Transverse colon (tissue), 4 donors: ENCODE measurements at regions not wholly inside any gene's neighbourhood (a gene's known extent, or its start where the extent isn't known, plus 50 kb on each side); places are given as distances from the start of the nearest gene placed in this dataset.

Source experiments
- DNase-seq: peaks from one replicate; pipeline ENCODE4 v3.0.0-alpha.2; 2019
- H3K27ac ChIP-seq, 4 donors: fragments of 200-600 bp; sonication (generic); 2 replicates each; pipeline ENCODE4 v1.5.1; 2016 to 2018; ENCODE audit warnings: inconsistent platforms in 4 of 4
- H3K27me3 ChIP-seq: fragments of 200-600 bp; sonication (generic); 2 replicates; pipeline ENCODE4 v1.5.1; 2017; ENCODE audit warnings: inconsistent platforms
- H3K36me3 ChIP-seq, 4 donors: fragments of 200-600 bp; sonication (generic); 2 replicates each; pipeline ENCODE4 v1.5.1; 2017 to 2019; ENCODE audit warnings: inconsistent platforms in 4 of 4
- H3K4me1 ChIP-seq, 4 donors: fragments of 200-600 bp; sonication (generic); 2 replicates each; pipeline ENCODE4 v1.5.1; 2017 to 2020; ENCODE audit warnings: inconsistent platforms in 4 of 4
- H3K4me3 ChIP-seq, 4 donors: fragments of 200-600 bp; sonication (generic); 1 replicate in 1 of 4; 2 replicates in 3 of 4; pipeline versions ENCODE4 v1.5.1 to v1.6.1; 2017 to 2019; ENCODE audit warnings: inconsistent platforms in 4 of 4
- H3K9me3 ChIP-seq, 2 donors: fragments of 200-600 bp; sonication (generic); 2 replicates each; pipeline ENCODE4 v1.5.1; 2017 to 2019; ENCODE audit warnings: inconsistent platforms in 2 of 2
- EP300 ChIP-seq: sonication (generic); formaldehyde crosslinking; IDR thresholded peaks from one replicate; pipeline ENCODE4 v1.6.1; 2017; ENCODE audit warnings: antibody characterized with exemption, low read depth
- POLR2A ChIP-seq: fragments of 450-650 bp; IDR thresholded peaks from one replicate; pipeline ENCODE4 v1.6.1; 2016; ENCODE audit warnings: antibody characterized with exemption, mild to moderate bottlenecking, moderate library complexity
- POLR2AphosphoS5 ChIP-seq, 3 donors: sonication (generic); formaldehyde crosslinking; IDR thresholded peaks; one replicate each; pipeline ENCODE4 v1.6.1; 2016; ENCODE audit warnings: antibody characterized with exemption in 3 of 3
- WGBS, 2 donors: methylation state at CpG; one replicate each; pipeline ENCODE4 v1.1.5; 2018; ENCODE audit warnings: low coverage in 1 of 2; 5-methylcytosine and 5-hydroxymethylcytosine counted together
- in situ Hi-C, 4 donors: fragments of 200-750 bp; cut with MboI; loops; one replicate each; pipeline versions ENCODE4 v1.15.0 to v1.15.1; 2017; ENCODE audit warnings: low sequenced_read_pairs in 3 of 4, low pct_ligation_motif_present in 1 of 4, low pct_unique_long_range_greater_than_20kb in 1 of 4
- intact Hi-C: fragments of 100-400 bp; cut with DNase I; formaldehyde crosslinking; loops from one replicate; pipeline ENCODE4 v1.15.1; 2023; ENCODE audit warnings: low total_unique reads
- TF ChIP-seq, protein P1 (sequence below), 5 experiments: fragments of 200-600 bp in 3 of 5; fragments of 450-650 bp in 2 of 5; sonication (generic) in 3 of 5; IDR thresholded peaks; 1 replicate in 2 of 5; 2 replicates in 3 of 5; pipeline ENCODE4 v1.5.1; 2016 to 2017; ENCODE audit warnings: antibody characterized with exemption in 5 of 5, inconsistent platforms in 3 of 5, mild to moderate bottlenecking in 2 of 5, moderate library complexity in 1 of 5

DNA sequence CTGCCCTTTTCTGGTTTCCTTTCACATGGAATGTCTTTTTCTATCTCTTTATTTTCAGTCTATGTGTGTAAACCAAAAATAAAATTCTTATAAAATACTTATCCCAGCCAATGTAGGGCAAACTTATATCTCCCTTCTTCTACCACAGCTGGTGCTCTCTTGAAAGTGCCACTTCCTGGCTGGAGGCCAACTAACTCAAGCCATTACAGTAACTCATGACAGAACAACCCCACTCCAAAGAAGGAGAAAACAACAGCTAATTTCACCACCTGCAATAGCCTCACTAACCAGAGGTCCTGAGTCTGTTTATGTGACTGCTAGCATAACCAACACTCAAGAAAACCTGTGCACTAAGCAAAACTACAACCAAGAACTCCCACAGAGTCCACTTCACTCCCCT is 74.9 kb upstream of the DBX1 start:
- H3K27ac ChIP-seq = no peak overlapping the region
- H3K4me1 ChIP-seq = peaks cover 0 to 8% (median 0%) of the 10 kb centered on the region in 4 donors
- peaks cover 5 to 7% of the 10 kb centered on the region in 2 donors for H3K9me3 ChIP-seq
- intact Hi-C loops (no loop called here), in situ Hi-C loops (no loop called here)
- TF ChIP-seq POLR2AphosphoS5 (IDR thresholded peaks at IDR 0.05) = no peak
- no peak for TF ChIP-seq EP300
- TF ChIP-seq POLR2A = no peak
- TF ChIP-seq, protein P1, sequence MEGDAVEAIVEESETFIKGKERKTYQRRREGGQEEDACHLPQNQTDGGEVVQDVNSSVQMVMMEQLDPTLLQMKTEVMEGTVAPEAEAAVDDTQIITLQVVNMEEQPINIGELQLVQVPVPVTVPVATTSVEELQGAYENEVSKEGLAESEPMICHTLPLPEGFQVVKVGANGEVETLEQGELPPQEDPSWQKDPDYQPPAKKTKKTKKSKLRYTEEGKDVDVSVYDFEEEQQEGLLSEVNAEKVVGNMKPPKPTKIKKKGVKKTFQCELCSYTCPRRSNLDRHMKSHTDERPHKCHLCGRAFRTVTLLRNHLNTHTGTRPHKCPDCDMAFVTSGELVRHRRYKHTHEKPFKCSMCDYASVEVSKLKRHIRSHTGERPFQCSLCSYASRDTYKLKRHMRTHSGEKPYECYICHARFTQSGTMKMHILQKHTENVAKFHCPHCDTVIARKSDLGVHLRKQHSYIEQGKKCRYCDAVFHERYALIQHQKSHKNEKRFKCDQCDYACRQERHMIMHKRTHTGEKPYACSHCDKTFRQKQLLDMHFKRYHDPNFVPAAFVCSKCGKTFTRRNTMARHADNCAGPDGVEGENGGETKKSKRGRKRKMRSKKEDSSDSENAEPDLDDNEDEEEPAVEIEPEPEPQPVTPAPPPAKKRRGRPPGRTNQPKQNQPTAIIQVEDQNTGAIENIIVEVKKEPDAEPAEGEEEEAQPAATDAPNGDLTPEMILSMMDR (IDR thresholded peaks at IDR 0.05) = no peak
- H3K4me3 ChIP-seq = no peak overlapping the region
- no peak for DNase-seq
- no peaks in the 10 kb centered on the region for H3K36me3 ChIP-seq
- H3K27me3 ChIP-seq = no peaks in the 10 kb centered on the region

DNA sequence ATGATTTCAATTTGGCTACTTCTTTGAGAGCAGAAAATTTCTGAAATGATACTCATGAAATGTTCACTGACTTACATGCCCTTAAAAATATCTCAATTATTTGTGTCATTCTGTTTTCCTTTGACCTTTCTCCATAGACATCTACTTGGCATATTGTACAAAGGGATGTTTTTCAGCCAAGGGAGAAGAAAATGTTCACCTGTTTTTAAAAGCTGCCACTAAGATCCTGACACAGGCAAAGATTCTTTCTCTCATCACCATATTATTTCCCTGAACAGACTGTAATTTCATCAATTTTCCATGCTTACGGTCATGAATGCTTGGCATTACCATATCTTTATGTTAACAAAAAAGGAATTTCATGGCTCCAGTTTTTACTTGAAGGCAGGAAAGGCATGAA is 67.4 kb upstream of the DBX1 start:
- Histone ChIP-seq H3K27ac (no peak overlapping the region), H3K36me3 (no peaks in the 10 kb centered on the region), H3K27me3 (no peaks in the 10 kb centered on the region), H3K4me3 (no peak overlapping the region), H3K4me1 (no peaks in the 10 kb centered on the region), H3K9me3 (peaks cover 7 to 9% of the 10 kb centered on the region in 2 donors)
- TF ChIP-seq POLR2A = no peak
- no peak for TF ChIP-seq POLR2AphosphoS5 (IDR thresholded peaks at IDR 0.05)
- TF ChIP-seq, protein P1 (IDR thresholded peaks at IDR 0.05) = no peak
- TF ChIP-seq EP300 = no peak
- intact Hi-C loops = no loop called here
- 97 to 100% methylated on average over 1 of the region's 1 CpG for WGBS, 2 donors
- in situ Hi-C loops = no loop called here
- DNase-seq = no peak

- no peak overlapping the region for H3K27ac ChIP-seq
- TF ChIP-seq POLR2AphosphoS5 (IDR thresholded peaks at IDR 0.05) (no peak), POLR2A (no peak), EP300 (no peak)
- TF ChIP-seq, protein P1 (IDR thresholded peaks at IDR 0.05) = no peak
- H3K4me3 ChIP-seq = no peak overlapping the region
- in situ Hi-C loops = no loop called here
- H3K4me1 ChIP-seq = no peaks in the 10 kb centered on the region
- no peaks in the 10 kb centered on the region for H3K27me3 ChIP-seq
- peaks cover 7 to 9% of the 10 kb centered on the region in 2 donors for H3K9me3 ChIP-seq
- no peaks in the 10 kb centered on the region for H3K36me3 ChIP-seq
- intact Hi-C loops = no loop called here
- DNase-seq = no peak
Observed at GRCh38 chr11:20226933-20227332, 66.7 kb upstream of the DBX1 start.

- intact Hi-C loops (no loop called here), in situ Hi-C loops (no loop called here)
- no peak overlapping the region for H3K4me3 ChIP-seq
- 88% methylated on average over 3 of the region's 3 CpGs; no CpG with 5 or more reads in 1 of the 2 donors for WGBS, 2 donors
- no peak for DNase-seq
- no peaks in the 10 kb centered on the region for H3K36me3 ChIP-seq
- no peaks in the 10 kb centered on the region for H3K4me1 ChIP-seq
- no peak for TF ChIP-seq EP300
- no peak for TF ChIP-seq POLR2AphosphoS5 (IDR thresholded peaks at IDR 0.05)
- TF ChIP-seq, protein P1 (IDR thresholded peaks at IDR 0.05) = no peak
- TF ChIP-seq POLR2A = no peak
- no peak overlapping the region for H3K27ac ChIP-seq
- H3K27me3 ChIP-seq = peaks cover 6% of the 10 kb centered on the region
- H3K9me3 ChIP-seq = no peaks in the 10 kb centered on the region
Observed at GRCh38 chr11:20221566-20221965, 61.3 kb upstream of the DBX1 start.
